ENCODE measurements at regions not wholly inside any gene's neighbourhood (a gene's known extent, or its start where the extent isn't known, plus 50 kb on each side); places are given as distances from the start of the nearest gene placed in this dataset.

GRCh38 chr9:1431461-1431860 lies 381.3 kb downstream of the DMRT2 start:
- no peak for DNase-seq (ENCODE audit: low read depth)
- no peak for TF ChIP-seq CTCF (IDR thresholded peaks at IDR 0.05; ENCODE audit: insufficient read depth, low read depth, low read length, missing control alignments)
- H3K4me3 ChIP-seq (ENCODE audit: low read depth, low read length) = no peak overlapping the region

- DNase-seq (ENCODE audit: low read depth) = no peak
- H3K4me3 ChIP-seq (ENCODE audit: low read depth, low read length) = no peak overlapping the region
- no peak for TF ChIP-seq CTCF (IDR thresholded peaks at IDR 0.05; ENCODE audit: insufficient read depth, low read depth, low read length, missing control alignments)
Observed at GRCh38 chr9:1434052-1434767, 384.1 kb downstream of the DMRT2 start.

GRCh38 chr9:1434811-1435210 lies 384.7 kb downstream of the DMRT2 start:
- no peak overlapping the region for H3K4me3 ChIP-seq (ENCODE audit: low read depth, low read length)
- no peak for DNase-seq (ENCODE audit: low read depth)
- TF ChIP-seq CTCF (IDR thresholded peaks at IDR 0.05; ENCODE audit: insufficient read depth, low read depth, low read length, missing control alignments) = no peak

GRCh38 chr9:1440256-1440655 lies 390.1 kb downstream of the DMRT2 start:
- DNase-seq (ENCODE audit: low read depth) = no peak
- no peak overlapping the region for H3K4me3 ChIP-seq (ENCODE audit: low read depth, low read length)
- no peak for TF ChIP-seq CTCF (IDR thresholded peaks at IDR 0.05; ENCODE audit: insufficient read depth, low read depth, low read length, missing control alignments)

GRCh38 chr9:1442105-1442504 lies 391.9 kb downstream of the DMRT2 start:
- DNase-seq (ENCODE audit: low read depth) = no peak
- H3K4me3 ChIP-seq (ENCODE audit: low read depth, low read length) = no peak overlapping the region
- TF ChIP-seq CTCF (IDR thresholded peaks at IDR 0.05; ENCODE audit: insufficient read depth, low read depth, low read length, missing control alignments) = no peak

GRCh38 chr9:1443450-1443849 lies 393.3 kb downstream of the DMRT2 start:
- no peak overlapping the region for H3K4me3 ChIP-seq (ENCODE audit: low read depth, low read length)
- TF ChIP-seq CTCF (IDR thresholded peaks at IDR 0.05; ENCODE audit: insufficient read depth, low read depth, low read length, missing control alignments) = no peak
- no peak for DNase-seq (ENCODE audit: low read depth)

- no peak overlapping the region for H3K4me3 ChIP-seq (ENCODE audit: low read depth, low read length)
- TF ChIP-seq CTCF (IDR thresholded peaks at IDR 0.05; ENCODE audit: insufficient read depth, low read depth, low read length, missing control alignments) = no peak
- no peak for DNase-seq (ENCODE audit: low read depth)
Observed at GRCh38 chr9:1446671-1447070, 396.5 kb downstream of the DMRT2 start.
